ENCODE measurements at regions not wholly inside any gene's neighbourhood (a gene's known extent, or its start where the extent isn't known, plus 50 kb on each side); places are given as distances from the start of the nearest gene placed in this dataset.

DNA sequence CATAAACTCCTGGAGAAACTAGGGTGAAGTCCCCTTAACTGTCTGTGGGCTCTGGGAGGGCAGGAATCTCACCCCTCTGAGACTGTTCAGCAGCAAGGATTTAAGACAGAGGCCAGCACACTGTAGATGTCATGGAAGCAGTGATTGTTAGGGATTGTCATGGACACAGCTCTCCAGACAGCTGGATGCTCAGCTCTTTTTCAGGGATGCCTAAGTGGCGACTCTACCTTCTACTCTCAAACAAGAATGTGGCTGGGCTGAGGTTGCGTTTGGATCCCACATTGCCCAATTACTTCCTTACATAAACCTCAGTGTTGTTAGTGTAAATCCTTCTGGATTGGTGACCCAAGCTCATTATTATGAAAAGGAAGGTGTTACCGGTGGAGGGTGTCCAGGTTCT is 291.9 kb upstream of the VCX3A start:
- Histone ChIP-seq H2AFZ (ENCODE audit: low read depth, low read length) (no peak overlapping the region), H3K9me3 (ENCODE audit: insufficient read depth, low read length) (no peaks in the 10 kb centered on the region), H3K4me3 (ENCODE audit: low read length) (no peak overlapping the region), H3K9ac (ENCODE audit: low read length) (no peak overlapping the region), H4K20me1 (ENCODE audit: insufficient read depth, low read length) (no peaks in the 10 kb centered on the region), H3K27ac (ENCODE audit: low read length) (no peak overlapping the region), H3K4me1 (ENCODE audit: low read length) (no peaks in the 10 kb centered on the region), H3K36me3 (replicated peaks; ENCODE audit: low read depth, low read length) (no peaks in the 10 kb centered on the region), H3K79me2 (ENCODE audit: low read length) (no peaks in the 10 kb centered on the region), H3K27me3 (ENCODE audit: low read depth, low read length) (no peaks in the 10 kb centered on the region), H3K4me2 (ENCODE audit: low read length) (no peak overlapping the region)
- TF ChIP-seq, protein P1, sequence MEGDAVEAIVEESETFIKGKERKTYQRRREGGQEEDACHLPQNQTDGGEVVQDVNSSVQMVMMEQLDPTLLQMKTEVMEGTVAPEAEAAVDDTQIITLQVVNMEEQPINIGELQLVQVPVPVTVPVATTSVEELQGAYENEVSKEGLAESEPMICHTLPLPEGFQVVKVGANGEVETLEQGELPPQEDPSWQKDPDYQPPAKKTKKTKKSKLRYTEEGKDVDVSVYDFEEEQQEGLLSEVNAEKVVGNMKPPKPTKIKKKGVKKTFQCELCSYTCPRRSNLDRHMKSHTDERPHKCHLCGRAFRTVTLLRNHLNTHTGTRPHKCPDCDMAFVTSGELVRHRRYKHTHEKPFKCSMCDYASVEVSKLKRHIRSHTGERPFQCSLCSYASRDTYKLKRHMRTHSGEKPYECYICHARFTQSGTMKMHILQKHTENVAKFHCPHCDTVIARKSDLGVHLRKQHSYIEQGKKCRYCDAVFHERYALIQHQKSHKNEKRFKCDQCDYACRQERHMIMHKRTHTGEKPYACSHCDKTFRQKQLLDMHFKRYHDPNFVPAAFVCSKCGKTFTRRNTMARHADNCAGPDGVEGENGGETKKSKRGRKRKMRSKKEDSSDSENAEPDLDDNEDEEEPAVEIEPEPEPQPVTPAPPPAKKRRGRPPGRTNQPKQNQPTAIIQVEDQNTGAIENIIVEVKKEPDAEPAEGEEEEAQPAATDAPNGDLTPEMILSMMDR (IDR thresholded peaks at IDR 0.05; ENCODE audit: low read depth, low read length) = no peak
- TF ChIP-seq EZH2phosphoT487 (IDR thresholded peaks at IDR 0.05; ENCODE audit: low read depth) = no peak

DNA sequence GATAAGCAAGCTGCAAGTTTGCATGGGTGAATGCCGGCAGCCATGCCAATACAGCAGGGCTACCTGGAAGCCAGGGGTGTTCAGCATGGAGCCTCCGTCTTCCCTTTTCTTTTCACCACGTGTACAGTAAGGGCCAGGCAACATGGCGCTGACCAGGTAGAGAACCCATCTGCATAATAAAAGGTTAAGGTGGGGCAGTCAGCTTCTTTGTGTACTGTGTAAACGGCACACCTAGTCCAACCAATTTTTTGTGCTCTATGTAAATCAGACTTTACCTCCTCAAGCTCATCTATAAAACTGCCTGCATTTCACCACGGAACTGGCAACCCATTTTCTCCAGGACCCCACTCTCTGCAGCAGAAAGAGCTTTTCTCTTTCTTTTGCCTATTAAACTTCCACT is 286.8 kb upstream of the VCX3A start:
- no peak overlapping the region for H3K9ac ChIP-seq (ENCODE audit: low read length)
- no peak overlapping the region for H3K27ac ChIP-seq (ENCODE audit: low read length)
- H4K20me1 ChIP-seq (ENCODE audit: insufficient read depth, low read length) = no peaks in the 10 kb centered on the region
- H3K4me2 ChIP-seq (ENCODE audit: low read length) = no peak overlapping the region
- no peaks in the 10 kb centered on the region for H3K9me3 ChIP-seq (ENCODE audit: insufficient read depth, low read length)
- no peak overlapping the region for H2AFZ ChIP-seq (ENCODE audit: low read depth, low read length)
- H3K4me1 ChIP-seq (ENCODE audit: low read length) = no peaks in the 10 kb centered on the region
- H3K27me3 ChIP-seq (ENCODE audit: low read depth, low read length) = no peaks in the 10 kb centered on the region
- H3K79me2 ChIP-seq (ENCODE audit: low read length) = no peaks in the 10 kb centered on the region
- TF ChIP-seq, protein P1 (IDR thresholded peaks at IDR 0.05; ENCODE audit: low read depth, low read length) = no peak
- no peak for TF ChIP-seq EZH2phosphoT487 (IDR thresholded peaks at IDR 0.05; ENCODE audit: low read depth)
- no peaks in the 10 kb centered on the region for H3K36me3 ChIP-seq (replicated peaks; ENCODE audit: low read depth, low read length)
- no peak overlapping the region for H3K4me3 ChIP-seq (ENCODE audit: low read length)

DNA sequence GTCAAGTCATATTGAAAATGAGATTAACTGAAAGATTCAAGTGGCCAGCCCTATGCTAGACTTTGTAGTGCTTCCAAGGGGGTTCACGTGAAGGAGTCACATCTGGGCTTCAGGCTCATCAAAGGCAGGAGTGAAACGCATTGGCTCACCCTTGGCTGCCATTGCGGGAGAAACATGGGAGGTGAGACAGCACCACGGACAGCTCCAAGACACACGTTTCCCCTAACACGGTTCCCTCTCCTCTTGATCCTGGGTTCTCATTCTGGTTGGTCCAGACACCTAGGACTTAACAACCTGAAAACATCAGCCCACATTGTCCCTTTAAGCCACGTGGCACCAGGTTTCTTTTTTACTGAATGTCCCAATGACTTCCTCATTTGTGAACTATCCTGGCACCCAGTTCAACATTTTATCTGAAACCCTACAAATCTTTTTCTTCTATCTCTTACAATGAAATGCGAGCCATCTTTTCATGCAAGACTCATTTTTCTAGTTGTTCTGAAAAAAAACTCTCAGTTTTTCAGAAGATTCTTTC is 279.0 kb upstream of the VCX3A start:
- Histone ChIP-seq H3K27ac (ENCODE audit: low read length) (no peak overlapping the region), H3K4me1 (ENCODE audit: low read length) (no peaks in the 10 kb centered on the region), H3K36me3 (replicated peaks; ENCODE audit: low read depth, low read length) (no peaks in the 10 kb centered on the region), H3K4me2 (ENCODE audit: low read length) (no peak overlapping the region), H3K4me3 (ENCODE audit: low read length) (no peak overlapping the region), H3K79me2 (ENCODE audit: low read length) (no peaks in the 10 kb centered on the region), H2AFZ (ENCODE audit: low read depth, low read length) (no peak overlapping the region), H4K20me1 (ENCODE audit: insufficient read depth, low read length) (no peaks in the 10 kb centered on the region), H3K27me3 (ENCODE audit: low read depth, low read length) (no peaks in the 10 kb centered on the region), H3K9ac (ENCODE audit: low read length) (no peak overlapping the region), H3K9me3 (ENCODE audit: insufficient read depth, low read length) (no peaks in the 10 kb centered on the region)
- TF ChIP-seq EZH2phosphoT487 (IDR thresholded peaks at IDR 0.05; ENCODE audit: low read depth) = no peak
- TF ChIP-seq, protein P1 (IDR thresholded peaks at IDR 0.05; ENCODE audit: low read depth, low read length) = no peak

DNA sequence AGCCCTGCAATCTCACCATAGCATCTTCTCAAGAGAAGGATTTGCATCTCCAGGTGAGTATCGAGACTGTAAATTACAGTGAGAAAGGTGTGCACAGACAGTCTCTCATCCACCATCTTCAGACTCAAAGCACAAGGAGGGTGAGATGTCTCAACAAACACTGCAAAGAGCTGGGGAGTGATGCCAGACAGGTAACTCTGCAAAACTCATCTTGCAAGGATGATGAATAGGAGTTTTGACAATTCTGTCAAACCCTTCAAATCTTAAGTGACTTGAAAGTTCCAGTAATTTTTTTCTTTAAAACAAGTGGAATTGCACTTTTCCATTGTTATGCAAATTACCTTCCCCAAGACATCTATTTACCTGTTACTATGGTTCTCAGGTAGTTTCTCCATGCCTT is 277.2 kb upstream of the VCX3A start:
- no peak for TF ChIP-seq EZH2phosphoT487 (IDR thresholded peaks at IDR 0.05; ENCODE audit: low read depth)
- TF ChIP-seq, protein P1 (IDR thresholded peaks at IDR 0.05; ENCODE audit: low read depth, low read length) = no peak
- no peak overlapping the region for H3K4me3 ChIP-seq (ENCODE audit: low read length)
- no peak overlapping the region for H3K9ac ChIP-seq (ENCODE audit: low read length)
- no peak overlapping the region for H3K4me2 ChIP-seq (ENCODE audit: low read length)
- no peaks in the 10 kb centered on the region for H3K4me1 ChIP-seq (ENCODE audit: low read length)
- H3K27me3 ChIP-seq (ENCODE audit: low read depth, low read length) = no peaks in the 10 kb centered on the region
- H3K79me2 ChIP-seq (ENCODE audit: low read length) = no peaks in the 10 kb centered on the region
- no peaks in the 10 kb centered on the region for H3K36me3 ChIP-seq (replicated peaks; ENCODE audit: low read depth, low read length)
- H3K27ac ChIP-seq (ENCODE audit: low read length) = no peak overlapping the region
- no peak overlapping the region for H2AFZ ChIP-seq (ENCODE audit: low read depth, low read length)
- no peaks in the 10 kb centered on the region for H4K20me1 ChIP-seq (ENCODE audit: insufficient read depth, low read length)
- no peaks in the 10 kb centered on the region for H3K9me3 ChIP-seq (ENCODE audit: insufficient read depth, low read length)
